NCI-H69 (cell line): ENCODE measurements at regions not wholly inside any gene's neighbourhood (a gene's known extent, or its start where the extent isn't known, plus 50 kb on each side); places are given as distances from the start of the nearest gene placed in this dataset.

Experiments
- DNase-seq: peaks from one replicate; lab custom pipeline; 2025; lab: John Stamatoyannopoulos, UW

DNA sequence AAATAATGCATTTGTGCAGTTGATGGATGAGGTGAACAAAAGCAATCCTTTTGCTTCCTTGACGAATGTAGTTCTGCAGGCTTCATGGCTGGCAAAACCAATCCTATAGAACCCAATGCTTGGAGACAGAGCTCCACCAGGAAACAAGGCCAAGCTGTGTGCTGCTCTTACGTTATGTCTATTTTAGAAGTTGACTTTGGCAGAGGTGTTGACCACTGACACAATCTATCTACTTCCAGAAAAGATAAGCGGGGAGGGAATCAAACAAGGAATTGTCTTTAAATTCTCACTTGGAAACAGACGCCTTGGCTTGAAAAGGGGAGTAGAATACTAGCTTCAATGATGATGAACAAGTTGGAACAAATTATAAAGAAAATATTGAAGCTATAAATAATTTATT, 211.2 kb downstream of the SETD4 start:
- DNase-seq, result no peak

GRCh38 chr21:35843911-35844667, 216.2 kb downstream of the SETD4 start:
- no peak for DNase-seq

DNA sequence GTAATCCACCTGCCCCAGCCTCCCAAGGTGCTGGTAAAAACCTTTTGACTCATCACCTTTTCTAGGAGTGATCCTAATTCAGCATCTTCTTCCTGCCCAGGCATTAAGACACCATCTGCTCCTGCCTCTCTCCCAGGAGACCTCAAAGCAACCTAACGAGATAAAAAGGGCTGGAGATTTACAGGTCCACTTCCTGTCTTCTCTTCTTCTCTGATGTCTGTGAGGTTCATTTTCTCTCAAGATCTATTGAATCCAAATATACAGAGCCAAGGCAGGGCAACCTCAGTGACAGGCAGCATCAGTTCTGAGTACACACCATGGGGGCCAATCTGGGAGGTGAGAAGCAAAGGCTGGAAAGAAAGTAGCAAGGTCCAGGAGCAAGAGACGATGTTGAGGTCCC, 219.4 kb downstream of the SETD4 start:
- no peak for DNase-seq

GRCh38 chr21:35840197-35840799, 220.0 kb downstream of the SETD4 start:
- DNase-seq, result peak; percentile 71

- no peak for DNase-seq
These were observed 221.2 kb downstream of the SETD4 start for GRCh38 chr21:35838987-35839763.

GRCh38 chr21:35838350-35838749, 222.0 kb downstream of the SETD4 start:
- no peak for DNase-seq

- DNase-seq, result no peak
These were observed 226.3 kb downstream of the SETD4 start for GRCh38 chr21:35833991-35834390.

- DNase-seq, result no peak
These were observed 226.9 kb downstream of the SETD4 start for GRCh38 chr21:35833388-35833787.

DNA sequence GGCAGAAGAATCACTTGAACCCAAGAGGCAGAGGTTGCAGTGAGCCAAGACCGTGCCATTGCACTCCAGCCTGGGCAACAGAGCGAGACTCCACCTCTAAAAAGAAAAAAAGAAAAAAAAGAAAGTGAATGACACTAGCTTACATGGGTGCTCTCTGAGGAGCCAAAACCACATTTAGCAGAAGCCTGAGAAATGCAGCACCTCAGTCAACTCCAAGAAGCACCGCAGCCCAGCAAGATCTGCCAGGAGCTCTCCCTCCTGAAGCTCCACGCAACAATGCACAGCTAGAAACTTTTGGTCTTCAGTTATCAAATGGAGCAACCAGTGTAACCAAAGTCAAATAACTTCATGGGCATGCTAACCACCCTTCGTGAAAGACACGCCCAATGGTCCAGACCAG, 229.1 kb downstream of the SETD4 start:
- no peak for DNase-seq

GRCh38 chr21:35829067-35829466, 231.3 kb downstream of the SETD4 start:
- DNase-seq, result peak; percentile 27

DNA sequence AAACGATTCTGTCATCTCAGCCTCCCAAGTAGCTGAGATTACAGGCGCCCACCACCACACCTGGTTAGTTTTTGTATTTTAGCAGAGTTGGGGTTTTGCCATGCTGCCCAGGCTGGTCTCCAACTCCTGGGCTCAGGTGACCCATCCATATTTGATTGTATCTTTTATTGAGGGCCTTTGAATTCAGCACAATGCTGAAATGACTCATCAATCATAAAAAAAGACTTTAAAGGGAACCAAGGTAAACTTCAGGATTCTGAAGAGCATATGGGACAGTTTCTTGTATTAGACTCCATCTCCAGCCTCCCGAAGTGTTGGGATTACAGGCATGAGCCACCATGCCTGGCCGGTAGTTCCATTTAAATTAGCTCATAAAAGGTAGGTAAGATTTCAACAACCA, 232.2 kb downstream of the SETD4 start:
- DNase-seq, result no peak

DNA sequence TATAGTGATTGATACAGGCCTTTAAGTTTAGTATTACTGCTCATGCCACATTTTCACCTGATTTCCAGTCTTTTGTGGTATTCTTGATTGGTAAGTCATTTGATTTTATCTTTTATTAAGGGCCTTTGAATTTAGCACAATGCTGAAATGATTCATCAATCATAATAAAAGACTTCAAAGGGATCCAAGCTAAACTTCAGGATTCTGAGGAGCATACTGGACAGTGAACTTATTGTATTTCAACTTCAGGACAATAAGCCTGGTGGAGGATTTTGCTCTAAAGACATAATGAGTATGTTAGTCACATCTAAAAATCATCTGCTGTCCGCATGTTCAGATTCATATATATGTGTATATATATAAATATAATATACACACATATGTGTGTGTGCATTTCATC, 233.3 kb downstream of the SETD4 start:
- no peak for DNase-seq

DNA sequence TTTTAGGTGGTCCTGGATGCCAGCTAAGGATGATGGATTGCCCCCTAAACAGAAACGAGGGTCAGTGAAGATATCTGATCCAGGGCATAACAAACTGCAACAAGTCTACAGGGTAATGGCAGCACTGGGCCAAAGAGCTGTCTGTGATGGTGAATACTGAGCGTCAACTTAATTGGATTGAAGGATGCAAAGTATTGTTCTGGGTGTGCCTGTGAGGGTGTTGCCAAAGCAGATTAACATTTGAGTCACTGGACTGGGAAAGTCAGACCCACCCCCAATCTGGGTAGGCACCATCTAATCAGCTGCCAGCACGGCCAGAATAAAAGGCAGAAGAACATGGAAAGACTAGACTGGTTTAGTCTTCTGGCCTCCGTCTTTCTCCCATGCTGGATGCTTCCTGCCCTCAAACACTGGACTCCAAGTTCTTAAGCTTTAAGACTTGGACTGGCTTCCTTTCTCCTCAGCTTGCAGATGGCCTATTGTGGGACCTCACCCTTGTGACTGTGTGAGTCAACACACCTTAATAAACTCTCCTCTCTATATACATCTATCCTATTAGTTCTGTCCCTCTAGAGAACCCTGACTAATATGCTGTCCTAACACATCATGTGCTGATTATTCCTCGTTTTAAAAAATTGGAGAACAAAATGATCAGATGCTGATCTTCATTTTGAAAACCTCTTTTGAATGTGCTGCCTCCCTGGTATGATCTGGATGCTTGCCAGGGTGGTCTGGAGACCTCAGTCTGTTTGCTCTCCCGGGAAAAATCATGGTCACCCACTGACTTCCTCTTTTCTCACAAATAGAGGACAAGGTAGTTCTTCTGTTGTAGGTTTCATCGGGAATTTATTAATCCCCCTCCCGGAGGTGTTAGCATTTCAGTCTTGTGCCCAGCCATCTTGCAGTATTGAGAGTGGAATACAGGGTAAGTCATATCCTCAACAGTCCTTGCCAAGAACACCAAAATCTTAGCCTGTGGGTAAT, 234.7 kb downstream of the SETD4 start:
- DNase-seq, result no peak

GRCh38 chr21:35824136-35824535, 236.2 kb downstream of the SETD4 start:
- DNase-seq, result no peak

GRCh38 chr21:35819134-35819533, 241.2 kb downstream of the SETD4 start:
- no peak for DNase-seq

DNA sequence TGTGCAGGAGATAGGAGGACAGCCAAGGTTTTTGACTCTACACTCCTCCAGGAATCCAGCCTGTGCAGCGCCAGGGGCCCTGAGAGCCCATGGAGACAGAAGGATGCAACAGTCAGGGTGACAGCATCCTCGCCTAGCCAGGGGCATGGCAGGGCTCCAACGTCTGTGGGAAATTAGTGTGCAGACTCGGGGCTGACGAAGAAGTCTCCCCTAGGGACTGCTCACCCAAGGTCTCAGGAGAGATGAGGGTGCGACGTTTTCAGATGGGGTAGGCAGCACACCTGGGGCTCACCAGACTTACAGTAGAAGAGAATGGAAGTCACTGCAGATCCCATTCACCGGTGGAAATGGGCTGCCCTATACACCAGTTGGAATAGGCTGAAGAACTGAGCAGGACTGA, 241.7 kb downstream of the SETD4 start:
- no peak for DNase-seq

DNA sequence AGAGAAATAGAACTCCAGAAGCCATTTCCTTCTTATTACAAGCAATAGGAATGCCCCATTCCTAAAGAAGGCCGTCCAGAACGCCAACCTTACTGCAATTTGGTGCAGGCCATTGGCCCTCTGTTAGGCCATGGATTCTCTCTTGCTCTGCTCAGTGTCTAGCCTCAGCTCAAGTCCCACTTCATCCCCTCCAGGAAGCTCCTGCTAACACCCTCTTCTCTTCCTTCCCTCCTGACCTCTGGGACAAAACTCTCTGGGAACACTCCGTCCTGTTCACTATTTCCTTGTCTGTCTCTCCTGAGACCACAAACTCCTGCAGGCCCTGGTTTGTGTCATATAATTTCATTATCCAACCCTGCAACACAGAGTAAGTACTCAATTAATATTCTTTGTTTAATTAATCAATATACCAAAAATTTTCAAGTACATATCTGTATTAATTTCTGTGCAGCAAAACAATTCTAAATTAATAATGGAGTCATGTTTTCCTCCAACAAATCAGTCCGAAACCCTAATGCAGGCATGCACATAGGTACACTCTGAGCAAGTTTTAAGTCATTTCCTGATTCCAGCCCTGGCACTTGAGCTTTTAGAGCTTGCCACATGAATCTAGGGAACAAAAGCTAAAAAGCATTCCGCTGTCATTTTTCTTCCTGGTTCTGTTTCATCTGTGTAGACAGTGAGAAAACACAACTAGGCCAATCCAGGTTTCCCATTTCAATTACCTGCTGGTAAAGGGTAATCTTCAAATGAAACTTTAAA, 245.3 kb downstream of the SETD4 start:
- DNase-seq, result no peak

DNA sequence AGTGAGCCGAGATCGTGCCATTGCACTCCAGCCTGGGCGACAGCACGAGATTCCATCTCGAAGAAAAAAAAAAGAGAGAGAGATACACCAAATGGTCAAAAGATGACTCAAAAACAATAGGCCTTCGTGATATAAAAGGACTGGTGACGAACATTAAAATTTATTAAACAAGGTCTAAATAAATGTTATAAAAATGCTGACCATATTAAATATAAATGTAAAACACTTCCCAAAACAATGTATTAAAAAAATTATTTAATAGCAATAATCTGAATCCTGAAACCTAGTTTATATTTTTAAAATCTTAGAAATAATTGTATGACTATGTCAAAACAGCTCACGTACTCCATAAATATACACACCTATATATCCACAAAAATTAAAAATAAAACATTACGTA, 247.6 kb downstream of the SETD4 start:
- no peak for DNase-seq

GRCh38 chr21:35811191-35811806, 249.0 kb downstream of the SETD4 start:
- no peak for DNase-seq

DNA sequence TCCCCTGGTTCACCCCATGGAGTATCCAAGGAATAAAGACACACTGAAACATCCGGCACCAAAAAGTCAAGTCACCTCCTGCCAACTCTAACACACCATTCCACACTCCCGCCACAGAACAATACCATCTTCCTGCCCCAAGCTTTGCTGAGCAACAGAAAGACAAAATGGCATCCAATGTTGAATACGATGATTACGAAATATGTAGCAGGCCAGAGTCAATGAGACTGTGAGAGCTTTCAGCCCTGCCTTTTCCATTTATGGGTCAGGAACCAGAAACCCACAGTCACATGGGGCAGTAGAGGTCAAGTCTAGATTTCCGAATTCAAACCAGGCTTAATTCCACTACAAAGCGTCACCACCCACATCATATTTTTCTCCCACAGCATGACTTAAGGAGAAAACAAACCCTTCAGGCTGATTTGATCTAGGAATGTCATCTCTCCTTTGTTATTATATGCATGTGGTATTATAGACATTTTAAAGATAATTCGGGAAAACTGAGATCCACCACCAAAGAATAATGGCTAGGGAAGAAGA, 249.8 kb downstream of the SETD4 start:
- no peak for DNase-seq
